Adipocyte (in vitro differentiated cells): ENCODE measurements at regions not wholly inside any gene's neighbourhood (a gene's known extent, or its start where the extent isn't known, plus 50 kb on each side); places are given as distances from the start of the nearest gene placed in this dataset.
"Not testable (repeated sequence)": the region's sequence is repeated elsewhere in the genome, so short reads cannot be mapped to it uniquely, and the experiment has no call there.

Source experiments
- DNase-seq: peaks from one replicate; pipeline ENCODE4 v3.0.0-alpha.2; 2015; ENCODE audit warnings: low read depth
- H3K27me3 ChIP-seq: replicated peaks from 2 replicates; pipeline ENCODE4 v1.7.0; 2013; ENCODE audit warnings: mild to moderate bottlenecking, low read length, moderate library complexity; ENCODE audit not compliant: control insufficient read depth, insufficient read depth
- H3K36me3 ChIP-seq: 2 replicates; pipeline ENCODE4 v1.7.0; 2013; ENCODE audit warnings: low read length, mild to moderate bottlenecking, moderate library complexity; ENCODE audit not compliant: control insufficient read depth, insufficient read depth, severe bottlenecking
- H3K4me1 ChIP-seq: 2 replicates; pipeline ENCODE4 v1.7.0; 2013; ENCODE audit warnings: mild to moderate bottlenecking, low read length, moderate library complexity; ENCODE audit not compliant: control insufficient read depth, insufficient read depth
- H3K4me3 ChIP-seq: 2 replicates; pipeline ENCODE4 v1.7.0; 2013; ENCODE audit warnings: mild to moderate bottlenecking, low read length, moderate library complexity
- H3K9ac ChIP-seq: 2 replicates; pipeline ENCODE4 v1.7.0; 2013; ENCODE audit warnings: mild to moderate bottlenecking, low read length, moderate library complexity
- H3K9me3 ChIP-seq: 2 replicates; pipeline ENCODE4 v1.7.0; 2013; ENCODE audit warnings: mild to moderate bottlenecking, low read length, moderate library complexity; ENCODE audit not compliant: control insufficient read depth

DNA sequence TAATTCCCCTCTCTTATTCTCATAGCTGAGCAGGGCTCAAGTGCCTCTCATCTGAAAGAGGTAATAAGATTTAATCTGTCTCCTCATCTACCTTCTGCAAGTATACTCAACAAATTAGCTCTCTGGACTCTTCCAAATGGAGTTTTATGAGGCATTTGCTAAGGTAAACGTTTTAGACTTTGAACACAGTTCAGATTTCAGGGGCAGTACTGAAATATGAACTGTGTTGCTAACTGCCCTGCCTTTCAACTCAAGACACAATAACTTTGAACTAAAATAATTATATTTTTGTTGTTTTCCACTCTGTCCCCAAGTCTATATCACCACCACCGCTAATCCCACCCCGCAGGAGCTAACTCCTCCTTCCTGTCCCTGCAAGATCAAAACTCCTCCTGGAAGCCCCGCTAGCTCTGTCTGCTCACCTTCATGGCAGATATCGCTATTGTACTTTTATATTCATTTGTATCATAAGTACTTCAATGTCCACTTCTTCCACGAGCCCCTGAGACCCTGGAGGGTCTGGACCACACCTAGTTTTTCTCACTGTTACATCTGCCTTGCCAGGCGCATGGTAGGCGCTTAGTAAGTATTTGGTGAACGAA, 90.7 kb upstream of the DRD5 start:
- H3K9me3 ChIP-seq, DNase-seq, H3K27me3 ChIP-seq, H3K36me3 ChIP-seq, H3K4me1 ChIP-seq: not testable (repeated sequence)
- Histone ChIP-seq H3K9ac (peak overlapping the region; percentile 77), H3K4me3 (peak overlapping the region; percentile 81)

DNA sequence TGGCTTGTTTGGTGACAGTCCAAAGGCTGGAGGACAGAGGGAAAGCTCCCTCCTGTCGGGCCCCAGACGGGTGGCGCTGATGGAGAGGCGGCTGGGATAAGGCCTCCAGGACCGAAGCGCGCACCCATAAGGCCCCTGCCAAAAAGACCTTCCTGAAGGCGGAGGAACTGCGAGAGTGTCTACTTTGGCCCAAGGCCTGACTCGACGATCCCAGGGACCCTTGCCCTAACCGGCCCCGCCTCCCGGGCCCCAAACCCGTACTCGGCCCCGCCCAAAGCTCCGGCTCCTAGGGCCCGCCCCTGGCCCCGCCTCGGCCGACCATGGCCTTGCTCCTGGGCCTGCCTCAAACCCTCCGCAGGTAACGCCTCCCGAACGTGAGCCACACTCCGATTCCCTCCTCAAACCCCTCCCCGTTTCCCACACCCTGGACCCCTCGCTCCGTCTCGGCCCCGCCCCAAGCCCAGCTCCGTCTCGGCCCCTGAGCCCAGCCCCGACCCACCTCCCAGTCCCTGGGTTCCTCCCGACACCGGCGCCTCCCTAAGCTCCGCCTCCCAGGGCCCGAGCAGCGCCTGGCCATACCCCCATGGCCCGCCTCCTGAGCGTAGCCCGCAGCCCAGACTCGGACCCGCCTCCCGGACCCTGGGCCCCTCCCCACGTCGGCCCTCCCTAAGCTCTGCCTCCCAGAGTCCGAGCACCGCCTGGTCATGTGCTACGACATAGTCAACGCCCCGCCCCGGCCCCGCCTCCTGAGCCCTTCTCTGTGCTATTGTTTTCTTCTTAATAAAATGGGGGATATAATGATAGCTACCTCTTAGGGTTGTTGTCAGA, 90.0 kb upstream of the DRD5 start:
- peak overlapping the region; percentile 81 for H3K4me3 ChIP-seq
- H3K9ac ChIP-seq, result peak overlapping the region; percentile 77
- no peaks in the 10 kb centered on the region for H3K36me3 ChIP-seq
- H3K9me3 ChIP-seq, result no peaks in the 10 kb centered on the region
- peak; percentile 25 for DNase-seq
- no peaks in the 10 kb centered on the region for H3K27me3 ChIP-seq
- H3K4me1 ChIP-seq, result peaks cover 3% of the 10 kb centered on the region

DNA sequence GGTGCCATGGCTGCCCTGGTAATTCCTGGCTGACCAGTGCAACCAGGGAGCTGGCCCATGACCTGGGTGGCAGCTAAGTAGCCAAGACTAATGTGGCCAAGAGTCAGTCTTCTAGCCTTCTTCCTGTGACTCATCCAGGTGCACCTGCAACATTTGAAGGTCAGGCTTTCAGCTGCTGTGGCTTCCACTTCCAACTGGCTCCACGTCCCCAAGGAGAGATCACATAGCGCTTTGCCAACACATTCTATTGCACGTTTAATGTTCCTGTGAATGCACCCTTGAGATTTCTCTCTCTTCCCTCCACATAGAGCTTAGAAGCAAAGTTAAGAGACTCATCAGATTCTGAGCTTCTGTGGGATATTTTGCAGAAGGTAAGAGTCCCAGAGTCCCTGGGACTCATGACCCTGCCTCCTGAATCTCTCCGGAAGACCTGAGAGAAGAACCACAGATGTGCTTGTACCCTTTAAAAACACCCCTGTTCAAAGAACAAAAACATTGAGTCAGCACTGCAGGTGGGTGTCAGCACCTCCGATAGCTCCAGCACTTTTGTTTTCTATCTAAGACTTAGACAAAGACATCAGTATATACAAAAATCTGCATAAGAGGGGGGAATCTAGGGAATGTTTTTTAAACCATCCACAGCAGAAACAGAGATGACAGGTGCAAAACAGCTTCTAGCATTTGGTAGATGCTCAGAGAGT, 88.5 kb upstream of the DRD5 start:
- H3K9me3 ChIP-seq, H3K9ac ChIP-seq, H3K27me3 ChIP-seq, H3K4me3 ChIP-seq, DNase-seq, H3K4me1 ChIP-seq, H3K36me3 ChIP-seq: not testable (repeated sequence)

DNA sequence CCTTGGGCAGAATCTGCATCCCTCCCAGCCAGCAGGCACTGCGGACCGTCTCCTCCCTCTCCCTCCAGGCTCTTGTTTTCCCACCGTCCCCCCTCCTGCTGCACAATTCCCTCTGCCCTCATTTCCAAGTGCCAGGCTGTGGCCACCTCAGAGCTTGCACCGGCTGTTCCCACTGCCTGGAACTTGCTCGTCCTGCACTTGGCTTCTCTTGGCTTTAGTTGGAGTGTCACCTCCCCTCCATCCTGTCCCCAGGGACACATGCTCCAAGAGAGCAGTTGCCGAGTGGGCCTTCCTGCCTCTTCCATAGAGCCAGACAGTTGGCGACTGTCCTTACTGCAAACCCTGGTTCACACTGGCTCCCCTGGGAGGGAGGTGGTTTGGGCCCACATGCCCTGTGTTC, 87.0 kb upstream of the DRD5 start:
- not testable (repeated sequence) for H3K36me3 ChIP-seq, H3K27me3 ChIP-seq, H3K9ac ChIP-seq, DNase-seq, H3K4me1 ChIP-seq, H3K9me3 ChIP-seq, H3K4me3 ChIP-seq

DNA sequence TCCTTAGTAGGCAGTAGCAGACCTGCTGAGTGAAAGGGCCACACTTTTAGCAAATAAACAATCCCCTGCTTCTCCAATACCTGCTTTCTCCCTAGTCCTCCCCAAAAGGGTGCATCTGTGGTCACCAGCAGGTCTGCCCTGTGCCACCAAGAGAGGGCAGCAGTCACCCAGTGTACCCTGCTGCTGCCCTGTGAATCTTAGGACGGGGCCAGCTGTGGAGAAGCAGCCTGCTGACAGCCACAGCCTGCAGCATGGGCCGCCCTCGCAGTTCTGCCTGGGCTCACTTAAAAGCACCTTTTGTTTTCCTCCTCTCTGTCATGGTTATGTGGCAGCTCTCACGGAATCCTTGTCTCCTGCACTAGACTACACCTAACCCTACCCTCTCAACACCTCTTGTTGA, 85.4 kb upstream of the DRD5 start:
- not testable (repeated sequence) for DNase-seq, H3K4me1 ChIP-seq, H3K9ac ChIP-seq, H3K27me3 ChIP-seq, H3K36me3 ChIP-seq, H3K9me3 ChIP-seq, H3K4me3 ChIP-seq

DNA sequence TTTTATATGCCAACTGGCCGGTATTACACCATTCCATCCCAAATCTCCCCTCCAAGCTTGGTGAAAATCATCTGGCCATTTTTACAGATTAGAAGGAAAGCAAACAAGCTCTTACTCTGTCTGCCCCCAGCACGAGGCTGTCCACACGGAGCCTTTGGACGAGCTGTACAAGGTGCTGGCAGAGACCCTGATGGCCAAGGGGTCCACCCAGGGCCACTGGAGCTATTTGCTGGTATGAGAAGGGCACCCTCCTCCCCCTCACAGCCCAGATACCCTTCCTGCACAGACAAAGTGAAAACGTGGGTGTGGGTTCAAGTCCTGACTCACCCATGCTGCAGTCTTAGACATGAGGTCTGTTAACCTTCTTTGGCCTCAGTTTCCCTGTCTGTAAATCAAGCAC, 84.9 kb upstream of the DRD5 start:
- H3K9me3 ChIP-seq, H3K9ac ChIP-seq, H3K4me1 ChIP-seq, H3K36me3 ChIP-seq, DNase-seq, H3K27me3 ChIP-seq, H3K4me3 ChIP-seq: not testable (repeated sequence)

DNA sequence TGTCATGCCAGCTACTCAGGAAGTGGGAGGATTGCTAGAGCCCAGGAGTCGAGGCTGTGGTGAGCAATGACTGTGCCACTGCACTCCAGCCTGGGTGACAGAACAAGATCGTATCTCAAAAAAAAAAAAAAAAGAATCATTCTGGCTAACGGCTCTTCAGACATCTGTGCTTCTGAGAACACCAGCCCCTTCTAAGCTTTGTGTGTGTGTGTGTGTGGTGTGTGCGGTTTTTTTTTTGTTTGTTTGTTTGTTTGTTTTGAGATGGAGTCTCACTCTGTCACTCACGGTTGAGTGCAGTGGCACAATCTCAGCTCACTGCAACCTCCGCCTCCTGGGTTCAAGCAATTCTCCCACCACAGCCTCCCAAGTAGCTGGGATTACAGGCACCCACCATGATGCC, 79.4 kb upstream of the DRD5 start:
- not testable (repeated sequence) for H3K4me3 ChIP-seq, H3K4me1 ChIP-seq, DNase-seq, H3K9me3 ChIP-seq, H3K9ac ChIP-seq, H3K36me3 ChIP-seq, H3K27me3 ChIP-seq

DNA sequence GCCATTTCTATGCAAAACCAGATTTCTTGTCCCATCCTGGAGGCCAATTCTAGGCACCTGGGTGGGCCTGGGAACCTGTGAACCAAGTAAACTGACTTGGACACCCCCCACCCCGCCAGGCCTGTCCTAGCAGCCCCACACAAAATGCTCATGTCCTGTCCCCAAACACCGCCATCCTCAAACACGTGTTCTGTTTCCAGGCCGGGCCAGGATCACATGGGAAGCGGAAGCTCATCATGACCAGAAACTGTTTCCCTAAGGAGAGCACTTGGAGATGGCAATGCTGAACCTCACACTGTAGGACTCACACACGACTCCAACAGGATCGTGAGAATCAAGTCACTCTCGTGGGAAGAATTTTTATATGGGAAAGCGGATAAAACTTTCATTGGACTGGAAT, 78.7 kb upstream of the DRD5 start:
- not testable (repeated sequence) for H3K9ac ChIP-seq, DNase-seq, H3K36me3 ChIP-seq, H3K4me1 ChIP-seq, H3K4me3 ChIP-seq, H3K9me3 ChIP-seq, H3K27me3 ChIP-seq

DNA sequence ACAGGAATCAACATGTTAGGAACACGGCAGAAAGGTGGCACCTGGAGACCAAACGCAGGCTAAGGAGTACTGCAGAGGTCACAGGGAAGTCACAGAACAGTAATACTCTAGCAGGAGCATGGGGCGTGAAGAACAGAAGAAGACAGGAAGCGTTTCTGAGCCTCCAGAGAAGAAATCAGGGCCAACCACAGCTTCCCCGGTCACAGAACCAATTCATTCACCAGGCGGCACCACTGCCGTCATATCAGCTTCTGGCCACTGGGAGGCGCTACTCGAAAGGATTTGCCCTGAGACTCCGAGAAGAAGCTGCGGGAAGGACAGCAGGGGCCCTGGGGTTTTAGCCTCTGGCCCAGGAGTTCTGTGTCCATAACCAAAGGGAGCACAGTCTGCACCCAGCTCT, 78.0 kb upstream of the DRD5 start:
- peak; percentile 4 for DNase-seq

DNA sequence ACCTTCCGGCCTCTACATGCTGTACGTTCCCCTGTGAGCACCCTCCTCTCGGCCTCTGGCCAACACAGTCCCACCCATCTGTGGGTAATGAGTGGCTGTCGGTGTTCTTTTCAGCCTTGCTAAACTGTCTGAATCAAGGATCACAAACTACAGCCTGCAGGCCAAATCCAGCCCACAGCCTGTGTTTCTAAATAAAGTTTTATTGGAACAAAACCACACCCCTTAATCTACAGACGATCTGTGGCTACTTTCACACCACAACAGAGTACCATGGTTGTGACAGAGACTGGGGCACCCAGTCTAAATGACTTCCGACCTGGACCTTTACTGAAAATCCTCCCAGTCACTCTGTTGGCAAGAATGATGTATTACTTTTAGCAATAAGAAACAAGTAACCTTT, 77.3 kb upstream of the DRD5 start:
- not testable (repeated sequence) for DNase-seq, H3K4me1 ChIP-seq, H3K36me3 ChIP-seq, H3K4me3 ChIP-seq, H3K27me3 ChIP-seq, H3K9me3 ChIP-seq, H3K9ac ChIP-seq

More for the DNA sequence above, 78.0 kb upstream of the DRD5 start:
- Histone ChIP-seq H3K27me3 (no peaks in the 10 kb centered on the region), H3K36me3 (no peaks in the 10 kb centered on the region), H3K4me3 (no peak overlapping the region), H3K9ac (no peak overlapping the region), H3K4me1 (no peaks in the 10 kb centered on the region), H3K9me3 (no peaks in the 10 kb centered on the region)

DNA sequence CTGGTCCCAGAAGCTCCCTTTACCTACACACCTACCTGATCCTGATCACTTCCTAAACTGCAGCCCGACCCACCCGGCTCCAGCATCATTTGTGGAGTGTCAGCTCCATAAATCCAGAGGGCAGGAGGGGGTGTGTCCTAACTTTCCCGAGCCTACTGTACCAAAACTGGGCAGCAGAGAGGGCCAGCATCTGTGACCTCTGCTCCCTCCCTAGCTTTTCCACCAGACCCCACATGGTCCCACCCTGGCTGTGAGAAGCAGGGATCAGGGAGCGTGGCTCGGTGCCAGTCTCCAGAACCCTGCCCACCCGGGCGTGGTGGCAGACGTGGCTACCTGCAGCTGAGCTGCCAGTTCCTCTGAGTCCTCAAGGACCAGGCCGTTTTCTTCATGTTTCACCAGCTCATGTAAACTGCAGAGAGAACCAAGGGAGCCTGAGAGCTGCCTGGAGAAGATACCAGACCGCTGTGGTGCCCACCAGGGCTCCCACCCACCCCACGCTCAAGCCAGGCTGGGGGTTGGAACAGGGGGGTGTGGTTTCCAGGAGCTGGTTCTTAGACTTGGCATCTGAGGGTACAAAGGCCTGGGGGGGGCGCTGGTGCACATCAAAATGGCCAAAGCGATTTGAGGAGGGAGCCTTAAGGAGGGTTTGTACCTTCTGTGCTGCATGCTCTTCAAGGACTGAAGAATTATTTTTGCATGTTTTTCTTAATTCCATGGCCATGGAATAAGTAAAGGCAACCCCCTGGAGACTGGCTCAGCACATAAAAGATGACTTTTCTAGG, 76.7 kb upstream of the DRD5 start:
- Histone ChIP-seq H3K36me3 (no peaks in the 10 kb centered on the region), H3K4me1 (no peaks in the 10 kb centered on the region), H3K9me3 (no peaks in the 10 kb centered on the region), H3K4me3 (no peak overlapping the region), H3K9ac (no peak overlapping the region), H3K27me3 (no peaks in the 10 kb centered on the region)
- no peak for DNase-seq
